ENCODE measurements at regions not wholly inside any gene's neighbourhood (a gene's known extent, or its start where the extent isn't known, plus 50 kb on each side); places are given as distances from the start of the nearest gene placed in this dataset.
"Not testable (repeated sequence)": the region's sequence is repeated elsewhere in the genome, so short reads cannot be mapped to it uniquely, and the experiment has no call there.

GRCh38 chr17:5753421-5753820 lies 169.1 kb upstream of the NLRP1 start:
- DNase-seq = no peak

DNA sequence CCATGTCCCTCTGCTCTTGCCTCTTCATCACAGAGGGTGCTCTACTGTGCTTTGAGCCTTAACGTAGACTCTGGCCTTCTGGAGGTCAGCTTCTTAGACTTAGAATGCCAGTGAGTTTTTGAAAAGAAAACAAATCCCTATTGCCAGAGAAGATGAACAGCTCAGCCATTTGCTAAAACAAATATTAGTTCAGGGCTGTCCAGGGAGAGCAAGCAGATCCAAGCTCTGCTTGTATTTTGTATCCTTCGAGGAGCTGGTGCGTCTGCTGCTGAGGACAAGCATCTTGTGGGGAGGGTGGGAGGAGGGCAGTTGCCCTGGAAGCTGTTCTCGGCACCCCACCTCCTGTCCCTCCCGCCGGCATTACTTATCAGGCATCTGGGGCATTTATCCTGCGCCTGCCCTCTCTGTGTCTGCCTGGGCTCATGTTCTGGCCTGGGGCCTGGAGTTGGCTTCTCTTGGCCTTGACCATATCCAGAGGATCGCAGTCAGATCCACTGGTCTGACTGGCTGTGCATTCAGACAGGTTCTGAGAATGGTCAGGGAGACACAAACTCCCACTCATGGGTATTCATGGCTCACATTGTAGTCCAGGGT lies 173.1 kb upstream of the NLRP1 start:
- no peak for DNase-seq

GRCh38 chr17:5758651-5759050 lies 174.3 kb upstream of the NLRP1 start:
- peak in 1 of 2 experiments; percentile 33 for DNase-seq

- no peak for DNase-seq
Measured at GRCh38 chr17:5759501-5759925, 175.2 kb upstream of the NLRP1 start.

DNA sequence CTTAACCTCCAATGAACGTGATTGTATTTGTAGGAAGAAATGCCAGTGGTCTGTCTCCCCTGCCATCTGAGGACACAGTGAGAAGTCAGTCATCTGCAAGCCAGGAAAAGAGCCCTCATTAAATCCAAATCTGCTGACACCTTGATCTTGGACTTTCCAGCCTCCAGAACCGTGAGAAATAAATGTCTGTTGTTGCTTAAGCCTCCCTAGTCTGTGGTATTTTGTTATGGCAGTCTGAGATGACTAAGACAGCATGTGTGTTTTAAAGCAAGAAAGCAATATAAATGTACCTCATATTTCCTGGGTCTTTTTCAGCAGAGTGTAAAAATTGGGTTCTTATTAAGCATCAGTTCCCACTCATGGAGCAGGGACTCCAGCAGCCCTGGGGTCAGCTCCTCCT lies 177.9 kb upstream of the NLRP1 start:
- DNase-seq = no peak

- DNase-seq = no peak
Measured at GRCh38 chr17:5763595-5764306, 179.4 kb upstream of the NLRP1 start.

DNA sequence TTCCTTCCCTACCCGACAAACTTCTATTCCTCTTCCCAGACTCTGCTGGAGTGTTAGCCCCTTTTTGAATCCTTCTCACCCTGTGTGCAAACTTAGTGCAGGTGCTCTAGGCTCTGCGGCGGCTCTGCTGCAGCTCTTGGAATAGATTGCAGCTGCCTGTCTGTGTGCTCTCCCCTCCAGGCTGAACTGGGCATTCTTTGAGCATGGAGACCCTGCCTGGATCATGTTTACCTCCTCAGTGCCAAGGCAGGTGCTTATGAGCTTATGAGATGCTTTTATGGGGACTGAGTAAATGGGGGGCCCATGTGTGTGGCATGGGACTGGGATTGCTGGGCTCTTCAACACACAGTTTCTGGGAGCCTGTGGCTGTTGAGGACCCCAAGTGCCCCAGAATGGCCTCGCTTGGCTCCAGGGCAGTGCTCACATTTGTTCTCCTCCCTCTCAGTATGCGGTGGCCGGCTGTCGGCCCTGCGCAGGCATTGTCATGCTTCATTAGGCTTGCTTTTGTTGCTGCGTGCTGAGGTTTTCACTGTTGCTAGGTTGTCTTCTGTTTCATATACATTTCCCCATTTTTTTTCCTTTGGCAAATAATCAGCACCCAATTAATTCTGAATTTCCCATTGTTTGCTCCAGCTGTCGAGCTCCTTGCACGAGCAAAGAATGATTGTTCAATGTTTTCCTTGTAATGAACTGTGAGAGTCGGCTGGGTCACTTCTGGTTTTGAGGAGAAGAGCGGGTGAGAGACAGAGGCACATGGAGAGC lies 185.5 kb upstream of the NLRP1 start:
- DNase-seq = no peak

- no peak for DNase-seq
Measured at GRCh38 chr17:5770441-5771270, 186.3 kb upstream of the NLRP1 start.

GRCh38 chr17:5771271-5771577 lies 186.9 kb upstream of the NLRP1 start:
- DNase-seq = not testable (repeated sequence)

- DNase-seq = not testable (repeated sequence)
Measured at GRCh38 chr17:5772017-5772416, 187.7 kb upstream of the NLRP1 start.

DNA sequence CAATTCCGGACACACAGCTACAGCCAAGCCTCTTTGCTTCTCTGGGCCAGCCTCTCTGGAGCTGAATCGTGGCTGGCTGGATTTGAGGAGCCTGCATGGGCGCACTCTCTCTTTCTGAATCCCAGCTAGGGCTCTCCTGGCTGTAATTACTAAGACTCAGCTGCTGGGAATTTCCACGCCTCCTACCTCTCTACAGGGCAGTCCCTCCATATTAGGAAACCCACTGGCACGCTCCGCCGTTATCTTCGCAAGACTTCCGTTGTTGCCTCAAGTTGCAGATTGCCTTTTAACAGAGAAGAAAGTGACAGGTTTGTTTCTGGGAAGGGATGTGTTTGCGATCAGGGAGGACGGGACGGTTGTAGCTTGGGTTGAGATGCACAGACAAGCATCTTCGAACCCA lies 188.4 kb upstream of the NLRP1 start:
- peak in 1 of 2 experiments; percentile 48 for DNase-seq

GRCh38 chr17:5773816-5774360 lies 189.6 kb upstream of the NLRP1 start:
- no peak for DNase-seq

DNA sequence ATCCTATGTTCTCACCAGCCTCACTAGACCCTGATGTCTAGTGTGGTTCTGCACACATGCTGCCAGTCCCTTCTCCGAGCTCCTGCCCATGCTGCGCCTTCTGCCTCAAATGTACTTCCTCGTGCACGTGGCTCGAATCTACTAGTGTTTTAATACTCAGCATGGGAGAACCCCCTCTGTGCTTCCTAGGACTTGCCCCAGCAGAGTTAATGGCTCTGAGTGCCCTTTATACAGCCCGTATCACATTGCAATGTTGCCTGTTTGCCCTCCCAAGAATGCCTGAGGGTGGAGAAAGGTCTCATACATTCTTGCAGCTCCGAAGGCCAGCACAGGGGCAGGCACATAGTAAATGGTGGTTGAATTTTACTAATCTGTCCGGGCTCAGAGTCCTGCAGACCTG lies 190.8 kb upstream of the NLRP1 start:
- DNase-seq = no peak

- peak in 1 of 2 experiments; percentile 34 for DNase-seq
Measured at GRCh38 chr17:5780476-5780875, 196.2 kb upstream of the NLRP1 start.

DNA sequence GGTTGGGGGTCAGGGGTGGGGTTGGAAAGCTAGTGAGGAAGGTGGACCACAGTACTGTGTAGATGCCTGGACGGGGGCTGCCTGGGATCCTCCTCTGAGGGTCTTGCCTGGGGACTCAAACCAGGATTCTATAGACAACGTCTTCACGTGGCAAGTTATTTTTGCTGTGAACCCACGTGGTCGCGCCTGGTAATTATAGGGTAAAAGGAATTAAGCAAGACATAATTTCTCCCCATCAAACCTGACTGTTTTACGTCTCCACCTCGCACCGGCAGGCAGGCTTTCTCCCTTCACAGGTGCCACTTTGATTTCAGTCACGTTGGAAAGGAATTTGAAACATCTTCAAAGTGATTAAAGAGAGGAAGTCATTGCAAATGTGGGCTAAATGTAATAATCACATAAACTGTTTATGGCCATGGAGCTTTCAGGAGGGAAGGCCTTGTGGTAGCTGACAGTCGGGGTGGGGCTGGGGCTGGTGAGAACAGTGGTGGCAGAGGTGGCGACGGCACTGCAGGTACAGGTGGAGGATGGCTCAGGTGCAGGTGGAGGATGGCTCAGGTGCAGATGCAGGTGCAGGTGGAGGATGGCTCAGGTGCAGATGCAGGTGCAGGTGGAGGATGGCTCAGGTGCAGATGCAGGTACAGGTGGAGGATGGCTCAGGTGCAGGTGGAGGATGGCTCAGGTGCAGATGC lies 197.1 kb upstream of the NLRP1 start:
- DNase-seq = no peak

DNA sequence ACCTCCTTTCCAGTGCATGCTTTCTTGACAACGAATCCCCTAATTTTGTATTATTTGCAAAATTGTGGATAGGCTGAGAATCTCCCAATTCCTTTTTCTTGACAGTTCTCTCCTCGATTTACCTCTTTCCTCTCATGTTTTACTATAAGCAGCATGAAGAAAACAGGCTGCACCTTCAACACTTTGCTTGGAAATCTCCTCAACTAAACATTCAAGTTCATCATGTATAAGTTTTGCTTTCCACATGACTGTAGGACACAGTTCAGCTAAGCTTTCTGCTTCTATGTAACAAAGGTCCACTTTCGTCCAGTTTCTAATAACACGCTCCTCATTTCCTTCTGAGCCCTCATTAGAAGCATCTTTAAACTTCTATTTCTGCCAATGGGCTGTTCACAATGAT lies 199.0 kb upstream of the NLRP1 start:
- DNase-seq = no peak

GRCh38 chr17:5783851-5784250 lies 199.5 kb upstream of the NLRP1 start:
- DNase-seq = no peak

DNA sequence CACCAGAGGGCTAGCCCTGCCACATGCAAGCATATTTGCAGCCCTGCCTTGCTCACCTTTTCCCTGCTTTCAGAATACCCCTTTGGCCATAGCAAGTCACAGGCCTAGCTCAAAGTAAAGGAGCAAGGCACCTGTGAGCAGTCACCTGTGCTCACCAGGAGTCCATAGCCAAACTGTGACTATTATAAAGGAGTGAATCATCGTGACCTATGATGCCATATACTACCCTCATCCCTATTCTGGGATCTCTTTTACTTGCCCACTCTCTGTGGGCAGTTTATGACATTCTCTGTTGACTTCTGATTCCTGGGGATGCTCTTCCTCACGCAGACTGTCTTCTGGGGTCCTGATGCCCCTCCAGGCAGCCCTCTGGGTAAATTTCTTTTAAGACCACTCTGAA lies 200.5 kb upstream of the NLRP1 start:
- DNase-seq = no peak

DNA sequence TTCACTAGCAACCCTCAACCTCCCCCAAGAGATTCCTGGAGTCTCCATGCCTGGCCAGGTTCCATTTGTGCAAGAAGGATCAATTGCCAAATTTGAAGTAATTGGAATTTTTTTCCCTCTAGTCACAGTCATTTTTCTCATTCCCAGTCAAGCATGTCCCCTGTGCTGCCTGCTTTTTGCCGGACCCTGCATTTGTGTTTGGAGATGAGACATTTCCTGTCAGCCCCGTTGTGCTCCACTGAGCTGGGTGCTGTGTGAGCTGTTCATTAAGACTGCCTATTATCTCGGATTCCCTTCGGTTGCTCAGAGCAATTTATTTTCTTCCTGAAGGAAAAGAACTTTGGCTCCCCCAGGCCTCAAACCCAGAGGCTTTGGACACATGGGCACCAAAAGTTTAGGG lies 201.0 kb upstream of the NLRP1 start:
- DNase-seq = peak in 1 of 2 experiments; percentile 39

DNA sequence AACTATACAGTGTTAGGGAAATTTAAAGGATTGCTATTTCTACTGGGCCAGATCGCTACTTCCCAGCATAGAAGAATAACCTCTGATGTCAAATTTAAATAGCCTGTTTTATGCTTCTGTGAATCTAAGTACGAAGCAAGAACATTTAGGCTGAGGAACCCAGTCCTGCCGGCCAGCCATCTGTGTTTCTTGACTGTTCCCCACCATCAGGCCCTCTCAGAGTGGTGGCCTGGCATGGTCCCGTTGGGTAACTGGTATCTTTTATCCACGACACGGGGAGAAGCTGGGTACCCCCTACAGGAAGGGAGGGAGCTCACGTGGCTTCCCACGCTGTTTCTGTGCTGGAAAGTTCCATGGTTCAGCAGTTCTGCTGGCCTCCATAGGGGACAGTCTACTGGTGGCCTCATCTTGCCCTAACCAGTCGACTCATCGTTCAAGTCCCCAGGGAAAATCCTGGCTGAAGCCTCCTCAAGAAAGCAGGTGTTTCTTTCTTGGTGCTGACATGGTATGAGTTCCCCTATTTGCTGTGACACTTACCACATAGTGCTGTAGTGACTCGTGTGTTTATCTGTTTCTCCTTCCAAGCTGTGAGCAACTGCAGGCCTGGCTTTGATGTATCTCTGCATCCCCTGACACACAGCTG lies 201.7 kb upstream of the NLRP1 start:
- DNase-seq = no peak

GRCh38 chr17:5786510-5786875 lies 202.2 kb upstream of the NLRP1 start:
- no peak for DNase-seq
